GM23338 (cell line): ENCODE measurements at regions not wholly inside any gene's neighbourhood (a gene's known extent, or its start where the extent isn't known, plus 50 kb on each side); places are given as distances from the start of the nearest gene placed in this dataset.

Experiments used
- ATAC-seq: fragments of 200-7000 bp; cut with Tn5 transposase; 3 replicates; pipeline ENCODE4 v1.9.1; 2020
- DNase-seq: peaks from one replicate; pipeline ENCODE4 v3.0.0-alpha.2; 2015; ENCODE audit warnings: low spot score
- H2AFZ ChIP-seq: fragments of 200-600 bp; sonication (generic); 2 replicates; pipeline ENCODE4 v1.8.0; 2016; ENCODE audit warnings: antibody characterized with exemption, mild to moderate bottlenecking, moderate library complexity
- H3F3A ChIP-seq: fragments of 200-600 bp; sonication (generic); replicated peaks from 2 replicates; pipeline ENCODE4 v1.8.0; 2017; ENCODE audit warnings: antibody characterized with exemption, mixed run types, low read depth
- H3K27ac ChIP-seq: fragments of 200-600 bp; sonication (generic); 2 replicates; pipeline ENCODE4 v1.6.1; 2016; ENCODE audit warnings: low read depth
- H3K27me3 ChIP-seq: fragments of 200-600 bp; sonication (generic); 2 replicates; pipeline ENCODE4 v1.8.0; 2016; ENCODE audit warnings: mild to moderate bottlenecking, mixed run types, moderate library complexity; ENCODE audit not compliant: insufficient read depth
- H3K36me3 ChIP-seq: fragments of 200-600 bp; sonication (generic); 2 replicates; pipeline ENCODE4 v1.8.0; 2016; ENCODE audit warnings: mild to moderate bottlenecking; ENCODE audit not compliant: insufficient read depth
- H3K4me1 ChIP-seq: fragments of 200-600 bp; sonication (generic); 2 replicates; pipeline ENCODE4 v1.8.0; 2016; ENCODE audit warnings: mild to moderate bottlenecking, moderate library complexity; ENCODE audit not compliant: insufficient read depth
- H3K4me2 ChIP-seq: fragments of 200-600 bp; sonication (generic); 2 replicates; pipeline ENCODE4 v1.7.1; 2017; ENCODE audit warnings: mixed run types
- H3K4me3 ChIP-seq: fragments of 200-600 bp; sonication (generic); 2 replicates; pipeline ENCODE4 v1.6.1; 2016; ENCODE audit warnings: mixed run types
- H3K79me2 ChIP-seq: fragments of 200-600 bp; sonication (generic); replicated peaks from 2 replicates; pipeline ENCODE4 v1.8.0; 2017; ENCODE audit warnings: mild to moderate bottlenecking; ENCODE audit not compliant: insufficient read depth
- H3K9me2 ChIP-seq: fragments of 200-600 bp; sonication (generic); 2 replicates; pipeline ENCODE4 v1.8.0; 2017; ENCODE audit not compliant: insufficient read depth
- H4K20me1 ChIP-seq: fragments of 200-600 bp; sonication (generic); replicated peaks from 2 replicates; pipeline ENCODE4 v1.8.0; 2017; ENCODE audit warnings: mild to moderate bottlenecking; ENCODE audit not compliant: insufficient read depth
- H3K27ac Mint-ChIP-seq: 2 replicates; pipeline ENCODE4 v1.8.0; 2020; ENCODE audit warnings: inconsistent platforms, mild to moderate bottlenecking, moderate library complexity, mixed read lengths
- H3K27me3 Mint-ChIP-seq: 3 replicates; pipeline ENCODE4 v1.8.0; 2022; ENCODE audit warnings: low read depth, mild to moderate bottlenecking, moderate library complexity, mixed read lengths, inconsistent platforms; ENCODE audit not compliant: insufficient read depth, poor library complexity
- H3K36me3 Mint-ChIP-seq: 3 replicates; pipeline ENCODE4 v1.8.0; 2021; ENCODE audit warnings: low read depth, mild to moderate bottlenecking, inconsistent platforms, moderate library complexity, mixed read lengths
- H3K4me1 Mint-ChIP-seq: 3 replicates; pipeline ENCODE4 v1.8.0; 2020; ENCODE audit warnings: mild to moderate bottlenecking, inconsistent platforms, mixed read lengths
- H3K4me3 Mint-ChIP-seq: 3 replicates; pipeline ENCODE4 v1.8.0; 2021; ENCODE audit warnings: moderate library complexity, mild to moderate bottlenecking, inconsistent platforms, mixed read lengths
- H3K9me3 Mint-ChIP-seq: 3 replicates; pipeline ENCODE4 v1.8.0; 2020; ENCODE audit warnings: moderate library complexity, mild to moderate bottlenecking, inconsistent platforms, mixed read lengths
- CREB1 ChIP-seq: fragments of 250-450 bp; sonication (Bioruptor Pico); IDR thresholded peaks from 2 replicates; pipeline ENCODE4 v1.5.0; 2020; ENCODE audit warnings: low read depth, mild to moderate bottlenecking, moderate library complexity
- CTCF ChIP-seq, 2 experiments: fragments of 200-600 bp in 1 of 2; sonication (generic) in 1 of 2; conservative IDR thresholded peaks; 2 replicates each; pipeline versions ENCODE4 v1.5.1 to v1.6.1; 2016 to 2017; ENCODE audit warnings: antibody characterized with exemption in 2 of 2, low read depth in 2 of 2, mild to moderate bottlenecking in 2 of 2, moderate library complexity in 1 of 2
- ETS1 ChIP-seq: IDR thresholded peaks from 2 replicates; pipeline ENCODE4 v1.6.1; 2016; ENCODE audit warnings: antibody characterized with exemption
- EZH2 ChIP-seq: fragments of 200-600 bp; sonication (generic); IDR thresholded peaks from one replicate; pipeline ENCODE4 v1.8.0; 2017; ENCODE audit warnings: antibody characterized with exemption, mild to moderate bottlenecking, low read depth; ENCODE audit not compliant: unreplicated experiment
- EZH2phosphoT487 ChIP-seq: fragments of 200-600 bp; sonication (generic); IDR thresholded peaks from one replicate; pipeline ENCODE4 v1.8.1; 2018; ENCODE audit warnings: antibody characterized with exemption; ENCODE audit not compliant: unreplicated experiment
- JUNB ChIP-seq: IDR thresholded peaks from one replicate; pipeline ENCODE4 v1.6.1; 2016; ENCODE audit warnings: antibody characterized with exemption; ENCODE audit not compliant: unreplicated experiment
- NANOG ChIP-seq: IDR thresholded peaks from 2 replicates; pipeline ENCODE4 v1.6.1; 2016; ENCODE audit warnings: antibody characterized with exemption, borderline replicate concordance
- POLR2AphosphoS5 ChIP-seq: IDR thresholded peaks from 2 replicates; pipeline ENCODE4 v1.6.1; 2016; ENCODE audit warnings: antibody characterized with exemption, low read depth
- REST ChIP-seq: IDR thresholded peaks from one replicate; pipeline ENCODE4 v1.6.1; 2018; ENCODE audit warnings: antibody characterized with exemption; ENCODE audit not compliant: unreplicated experiment
- STAT1 ChIP-seq: IDR thresholded peaks from one replicate; pipeline ENCODE4 v1.6.1; 2016; ENCODE audit warnings: antibody characterized with exemption; ENCODE audit not compliant: unreplicated experiment
- ZNF114 ChIP-seq: fragments of 250-450 bp; sonication (Bioruptor Pico); IDR thresholded peaks from 2 replicates; pipeline ENCODE4 v1.5.0; 2020; ENCODE audit warnings: mild to moderate bottlenecking, moderate library complexity
- ZNF331 ChIP-seq: fragments of 250-450 bp; sonication (Bioruptor Pico); IDR thresholded peaks from 2 replicates; pipeline ENCODE4 v1.5.0; 2020; ENCODE audit warnings: low read depth, mild to moderate bottlenecking, moderate library complexity
- ZNF462 ChIP-seq: fragments of 250-450 bp; sonication (Bioruptor Pico); IDR thresholded peaks from 2 replicates; pipeline ENCODE4 v1.5.0; 2020; ENCODE audit warnings: mild to moderate bottlenecking, moderate library complexity

- Histone ChIP-seq H3K27ac (no peak overlapping the region), H3K4me2 (no peak overlapping the region), H3K4me1 (no peaks in the 10 kb centered on the region), H3K36me3 (no peaks in the 10 kb centered on the region), H4K20me1 (no peaks in the 10 kb centered on the region), H3K79me2 (no peaks in the 10 kb centered on the region), H2AFZ (no peak overlapping the region), H3K4me3 (no peak overlapping the region), H3K27me3 (no peaks in the 10 kb centered on the region), H3F3A (no peaks in the 10 kb centered on the region), H3K9me2 (no peaks in the 10 kb centered on the region)
- Mint-ChIP-seq H3K27ac (no peak overlapping the region), H3K36me3 (no peaks in the 10 kb centered on the region; the same call in 2 of the 3 replicates), H3K4me1 (no peaks in the 10 kb centered on the region), H3K9me3 (peaks cover 16% of the 10 kb centered on the region), H3K4me3 (no peak overlapping the region), H3K27me3 (peaks cover 11% of the 10 kb centered on the region)
- no peak for DNase-seq
- no peak for ATAC-seq
- TF ChIP-seq ZNF331 (CRISPR knock-in tag) (no peak), EZH2phosphoT487 (no peak), ZNF114 (CRISPR knock-in tag) (no peak), JUNB (no peak), CREB1 (CRISPR knock-in tag) (no peak), NANOG (no peak), ZNF462 (CRISPR knock-in tag) (no peak), POLR2AphosphoS5 (no peak), EZH2 (no peak), REST (no peak), STAT1 (no peak), CTCF (conservative IDR thresholded peaks at IDR 0.05; ENCODE audit: low read depth in 2 of 2) (no peak), ETS1 (no peak)
Observed at GRCh38 chr9:93898026-93898425, 57.1 kb downstream of the BARX1 start.
